Activated T-helper 2 cell treated with anti-CD3 and anti-CD28 coated beads, Interferon-gamma antibody, Interleukin-2, Interleukin-4, amounts not matched to agents 10 μg/mL and 5 μg/mL and 100 μg/mL, durations not matched to agents 14 hours and 24 hours and 36 hours (primary cell): ENCODE measurements at regions not wholly inside any gene's neighbourhood (a gene's known extent, or its start where the extent isn't known, plus 50 kb on each side); places are given as distances from the start of the nearest gene placed in this dataset.

Source experiments
- DNase-seq: peaks from one replicate; pipeline ENCODE4 v3.0.0; 2021; ENCODE audit warnings: low spot score
- H3K27ac Mint-ChIP-seq: one replicate; pipeline ENCODE4 v1.8.0; 2021; ENCODE audit warnings: mixed read lengths
- H3K27me3 Mint-ChIP-seq: one replicate; pipeline ENCODE4 v1.8.0; 2021; ENCODE audit warnings: low read depth, mixed read lengths
- H3K36me3 Mint-ChIP-seq: one replicate; pipeline ENCODE4 v1.8.0; 2021; ENCODE audit warnings: low read depth, mixed read lengths
- H3K4me1 Mint-ChIP-seq: one replicate; pipeline ENCODE4 v1.8.0; 2021; ENCODE audit warnings: low read depth, mixed read lengths
- H3K4me3 Mint-ChIP-seq: one replicate; pipeline ENCODE4 v1.8.0; 2021; ENCODE audit warnings: low read depth, mild to moderate bottlenecking, moderate library complexity, mixed read lengths
- H3K9me3 Mint-ChIP-seq: one replicate; pipeline ENCODE4 v1.8.0; 2021; ENCODE audit warnings: mixed read lengths
- intact Hi-C: fragments of 100-400 bp; cut with micrococcal nuclease; formaldehyde crosslinking; loops from one replicate; pipeline ENCODE4 v1.15.1; 2023

GRCh38 chr9:19682397-19682796 lies 106.4 kb downstream of the SLC24A2 start:
- intact Hi-C loops: no loop called here
- Mint-ChIP-seq H3K4me3 (no peak overlapping the region), H3K27me3 (no peaks in the 10 kb centered on the region), H3K4me1 (no peaks in the 10 kb centered on the region), H3K27ac (no peak overlapping the region), H3K9me3 (peaks cover 27% of the 10 kb centered on the region), H3K36me3 (no peaks in the 10 kb centered on the region)
- DNase-seq: no peak

GRCh38 chr9:19681846-19682245 lies 107.0 kb downstream of the SLC24A2 start:
- H3K36me3 Mint-ChIP-seq: no peaks in the 10 kb centered on the region
- no peak for DNase-seq
- no peak overlapping the region for H3K4me3 Mint-ChIP-seq
- no peaks in the 10 kb centered on the region for H3K4me1 Mint-ChIP-seq
- intact Hi-C loops: no loop called here
- no peak overlapping the region for H3K27ac Mint-ChIP-seq
- H3K9me3 Mint-ChIP-seq: peaks cover 24% of the 10 kb centered on the region
- peaks cover 3% of the 10 kb centered on the region for H3K27me3 Mint-ChIP-seq

GRCh38 chr9:19677924-19678323 lies 110.9 kb downstream of the SLC24A2 start:
- H3K4me1 Mint-ChIP-seq: no peaks in the 10 kb centered on the region
- H3K9me3 Mint-ChIP-seq: no peaks in the 10 kb centered on the region
- no peak overlapping the region for H3K27ac Mint-ChIP-seq
- peaks cover 5% of the 10 kb centered on the region for H3K27me3 Mint-ChIP-seq
- no peak overlapping the region for H3K4me3 Mint-ChIP-seq
- no peak for DNase-seq
- intact Hi-C loops: no loop called here
- no peaks in the 10 kb centered on the region for H3K36me3 Mint-ChIP-seq

GRCh38 chr9:19675492-19675891 lies 113.3 kb downstream of the SLC24A2 start:
- intact Hi-C loops: no loop called here

GRCh38 chr9:19666575-19666974 lies 122.3 kb downstream of the SLC24A2 start:
- intact Hi-C loops: loop anchor here (5.0 kb wide), 2 partner anchors 149 to 169 kb away; no protein-coding TSS in a partner anchor
- Mint-ChIP-seq H3K36me3 (no peaks in the 10 kb centered on the region), H3K4me1 (peaks cover 12% of the 10 kb centered on the region), H3K9me3 (no peaks in the 10 kb centered on the region), H3K27me3 (peaks cover 12% of the 10 kb centered on the region), H3K27ac (no peak overlapping the region), H3K4me3 (no peak overlapping the region)
- DNase-seq: no peak

More at GRCh38 chr9:19675492-19675891, 113.3 kb downstream of the SLC24A2 start:
- no peak overlapping the region for H3K4me3 Mint-ChIP-seq
- H3K36me3 Mint-ChIP-seq: no peaks in the 10 kb centered on the region
- H3K9me3 Mint-ChIP-seq: no peaks in the 10 kb centered on the region
- H3K4me1 Mint-ChIP-seq: no peaks in the 10 kb centered on the region
- DNase-seq: no peak
- H3K27me3 Mint-ChIP-seq: peaks cover 7% of the 10 kb centered on the region
- H3K27ac Mint-ChIP-seq: no peak overlapping the region

- intact Hi-C loops: loop anchor here (5.0 kb wide), 2 partner anchors 148 to 168 kb away; no protein-coding TSS in a partner anchor
- peak overlapping the region; percentile 43 for H3K27ac Mint-ChIP-seq
- no peaks in the 10 kb centered on the region for H3K9me3 Mint-ChIP-seq
- H3K36me3 Mint-ChIP-seq: no peaks in the 10 kb centered on the region
- no peak for DNase-seq
- H3K27me3 Mint-ChIP-seq: peaks cover 14% of the 10 kb centered on the region
- H3K4me1 Mint-ChIP-seq: peaks cover 12% of the 10 kb centered on the region
- H3K4me3 Mint-ChIP-seq: no peak overlapping the region
These were observed 123.5 kb downstream of the SLC24A2 start for GRCh38 chr9:19665146-19665863.

GRCh38 chr9:19663570-19663969 lies 125.3 kb downstream of the SLC24A2 start:
- Mint-ChIP-seq H3K27me3 (peaks cover 24% of the 10 kb centered on the region), H3K4me1 (peaks cover 13% of the 10 kb centered on the region), H3K4me3 (no peak overlapping the region), H3K9me3 (no peaks in the 10 kb centered on the region), H3K27ac (no peak overlapping the region), H3K36me3 (no peaks in the 10 kb centered on the region)
- intact Hi-C loops: no loop called here
- DNase-seq: no peak

- no peak for DNase-seq
- intact Hi-C loops: no loop called here
- H3K27me3 Mint-ChIP-seq: peaks cover 21% of the 10 kb centered on the region
- no peak overlapping the region for H3K4me3 Mint-ChIP-seq
- no peak overlapping the region for H3K27ac Mint-ChIP-seq
- H3K4me1 Mint-ChIP-seq: peaks cover 13% of the 10 kb centered on the region
- H3K36me3 Mint-ChIP-seq: no peaks in the 10 kb centered on the region
- no peaks in the 10 kb centered on the region for H3K9me3 Mint-ChIP-seq
These were observed 126.6 kb downstream of the SLC24A2 start for GRCh38 chr9:19662213-19662612.

GRCh38 chr9:19660019-19660418 lies 128.8 kb downstream of the SLC24A2 start:
- H3K9me3 Mint-ChIP-seq: no peaks in the 10 kb centered on the region
- no peaks in the 10 kb centered on the region for H3K36me3 Mint-ChIP-seq
- peaks cover 35% of the 10 kb centered on the region for H3K27me3 Mint-ChIP-seq
- DNase-seq: no peak
- peaks cover 7% of the 10 kb centered on the region for H3K4me1 Mint-ChIP-seq
- intact Hi-C loops: no loop called here
- no peak overlapping the region for H3K27ac Mint-ChIP-seq
- H3K4me3 Mint-ChIP-seq: no peak overlapping the region

GRCh38 chr9:19656704-19657103 lies 132.1 kb downstream of the SLC24A2 start:
- Mint-ChIP-seq H3K27ac (no peak overlapping the region), H3K36me3 (no peaks in the 10 kb centered on the region), H3K27me3 (peaks cover 38% of the 10 kb centered on the region), H3K9me3 (no peaks in the 10 kb centered on the region), H3K4me3 (no peak overlapping the region), H3K4me1 (peaks cover 2% of the 10 kb centered on the region)
- DNase-seq: no peak
- intact Hi-C loops: no loop called here

GRCh38 chr9:19651681-19652080 lies 137.2 kb downstream of the SLC24A2 start:
- Mint-ChIP-seq H3K27me3 (peaks cover 16% of the 10 kb centered on the region), H3K36me3 (no peaks in the 10 kb centered on the region)

GRCh38 chr9:19650312-19650711 lies 138.5 kb downstream of the SLC24A2 start:
- Mint-ChIP-seq H3K9me3 (no peaks in the 10 kb centered on the region), H3K4me1 (no peaks in the 10 kb centered on the region), H3K4me3 (no peak overlapping the region), H3K27ac (no peak overlapping the region), H3K27me3 (peaks cover 7% of the 10 kb centered on the region), H3K36me3 (no peaks in the 10 kb centered on the region)
- intact Hi-C loops: no loop called here
- DNase-seq: no peak

More at GRCh38 chr9:19651681-19652080, 137.2 kb downstream of the SLC24A2 start:
- no peaks in the 10 kb centered on the region for H3K9me3 Mint-ChIP-seq
- intact Hi-C loops: no loop called here
- no peak for DNase-seq
- H3K27ac Mint-ChIP-seq: no peak overlapping the region
- no peaks in the 10 kb centered on the region for H3K4me1 Mint-ChIP-seq
- no peak overlapping the region for H3K4me3 Mint-ChIP-seq

- DNase-seq: no peak
- Mint-ChIP-seq H3K27me3 (peaks cover 7% of the 10 kb centered on the region), H3K4me3 (no peak overlapping the region), H3K36me3 (no peaks in the 10 kb centered on the region), H3K27ac (no peak overlapping the region), H3K4me1 (no peaks in the 10 kb centered on the region), H3K9me3 (no peaks in the 10 kb centered on the region)
- intact Hi-C loops: no loop called here
These were observed 139.3 kb downstream of the SLC24A2 start for GRCh38 chr9:19649336-19650041.
